Right renal pelvis (tissue), 4 donors: ENCODE measurements at regions not wholly inside any gene's neighbourhood (a gene's known extent, or its start where the extent isn't known, plus 50 kb on each side); places are given as distances from the start of the nearest gene placed in this dataset.

Experiments
- DNase-seq, 4 donors: peaks; one replicate each; pipeline ENCODE4 v3.0.0-alpha.2; 2013; ENCODE audit warnings: low read depth in 4 of 4, low spot score in 3 of 4, missing footprints in 1 of 4

DNA sequence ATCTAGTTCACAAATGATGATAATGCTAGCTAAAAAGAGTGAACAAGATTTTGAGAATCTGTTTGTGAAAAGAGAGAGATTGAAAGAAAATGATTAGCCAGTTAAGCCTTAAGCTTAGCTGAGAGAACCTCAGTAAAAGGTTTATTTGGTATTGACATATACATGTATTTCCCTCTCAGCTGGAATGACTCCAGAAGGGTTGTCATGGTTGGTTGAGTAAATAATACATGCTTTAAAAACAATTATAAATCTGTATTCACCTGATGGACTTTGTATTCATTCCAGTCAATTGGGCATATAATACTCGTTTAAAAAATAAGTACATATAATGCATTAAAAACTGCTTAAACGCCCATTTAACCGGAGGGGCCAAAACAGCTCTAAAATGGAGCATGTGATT, 181.4 kb downstream of the GRB14 start:
- DNase-seq, result no peak

DNA sequence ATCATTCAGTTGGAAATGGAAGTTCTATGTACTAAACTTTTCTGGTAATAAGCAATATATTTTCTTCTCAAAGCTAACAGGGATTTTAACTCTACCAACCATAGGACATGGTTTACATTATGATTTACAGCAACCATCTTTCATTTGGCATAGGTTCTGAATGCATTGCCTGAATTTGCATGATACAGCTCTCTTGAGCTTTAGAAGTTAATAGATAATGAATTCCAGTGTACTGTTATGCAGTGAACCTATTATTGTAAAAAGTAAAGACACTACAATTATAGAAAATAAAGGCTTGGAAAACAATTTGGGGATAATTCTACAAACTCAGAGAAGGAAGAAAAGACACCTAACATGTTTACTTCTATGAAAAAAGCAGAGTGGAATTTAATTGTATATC, 182.0 kb downstream of the GRB14 start:
- no peak for DNase-seq

DNA sequence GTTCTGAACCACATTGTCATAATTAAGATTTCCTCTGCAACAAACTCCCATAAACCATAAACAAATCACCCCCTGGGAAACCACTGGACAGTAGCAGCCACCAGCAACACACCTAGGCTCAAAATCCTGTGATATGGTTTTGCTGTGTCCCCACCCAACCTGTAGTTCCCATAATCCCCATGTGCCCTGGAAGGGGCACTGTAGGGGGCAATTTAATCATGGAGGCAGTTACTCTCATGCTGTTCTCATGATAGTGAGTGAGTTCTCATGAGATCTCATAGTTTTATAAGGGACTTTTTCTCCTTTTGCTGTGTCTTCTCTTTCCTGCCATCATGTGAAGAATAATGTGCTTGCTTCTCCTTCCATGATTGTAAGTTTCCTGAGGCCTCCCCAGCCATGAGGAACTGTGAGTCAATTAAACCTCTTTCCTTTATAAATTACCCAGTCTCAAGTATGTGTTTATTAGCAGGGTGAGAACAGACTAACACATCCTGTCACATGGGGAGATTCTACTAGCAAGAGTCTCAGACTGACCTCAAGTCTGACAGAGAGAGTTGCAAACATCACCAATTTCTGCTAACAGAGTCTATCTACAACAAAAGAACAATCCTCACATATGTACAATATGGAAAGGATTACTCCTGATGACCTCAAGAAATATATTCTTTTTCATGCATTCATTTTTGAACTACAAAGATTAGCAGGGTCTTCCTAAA, 182.6 kb downstream of the GRB14 start:
- DNase-seq, result no peak

DNA sequence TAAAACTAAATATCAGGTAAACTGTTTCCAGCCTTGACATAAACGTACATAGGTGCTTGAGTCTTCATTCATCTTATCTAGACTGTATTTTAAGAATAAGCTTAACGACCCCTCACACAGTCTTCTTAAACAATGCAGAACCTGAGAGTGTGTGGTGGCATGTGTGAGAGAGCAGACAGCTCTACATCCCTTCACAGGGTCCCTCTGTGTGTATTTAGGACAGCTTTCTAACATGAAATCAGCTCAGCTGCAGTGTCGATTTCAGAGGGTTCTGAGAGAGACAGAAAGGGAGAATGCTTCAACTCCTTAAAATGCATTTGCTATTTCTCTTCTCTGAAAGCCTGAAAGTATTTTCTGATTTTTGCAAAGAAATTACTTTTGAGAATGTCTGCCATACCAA, 185.2 kb downstream of the GRB14 start:
- no peak for DNase-seq

DNA sequence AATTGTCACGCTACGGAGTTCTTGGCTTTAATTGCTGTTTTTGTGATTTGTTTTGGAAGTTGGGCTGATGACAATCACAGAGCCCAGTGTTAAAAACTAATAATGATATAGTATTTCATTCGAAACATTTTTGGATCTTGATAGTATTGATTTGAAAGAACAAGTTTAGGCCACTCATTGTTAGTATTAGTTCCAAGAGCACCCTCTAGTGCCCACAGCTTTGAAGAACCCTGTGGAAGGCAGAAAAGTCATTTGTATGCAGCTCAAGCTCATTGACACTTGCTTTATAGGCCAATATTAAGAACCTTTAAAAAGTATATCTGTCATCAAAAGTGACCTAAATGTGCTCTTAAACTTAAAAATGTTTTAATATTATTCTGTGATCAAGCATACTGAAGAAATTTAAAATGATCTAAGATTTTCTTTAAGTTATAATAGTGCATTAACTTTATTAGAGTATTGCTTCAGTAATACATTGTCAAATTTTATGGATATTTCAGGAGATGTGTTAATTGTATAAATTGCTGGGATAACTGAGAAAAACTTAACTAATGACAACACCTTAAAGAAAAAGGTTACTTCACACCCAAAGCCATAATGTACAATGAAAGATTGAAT, 191.0 kb downstream of the GRB14 start:
- peak; percentile 5 to 18 (median 10) for DNase-seq

DNA sequence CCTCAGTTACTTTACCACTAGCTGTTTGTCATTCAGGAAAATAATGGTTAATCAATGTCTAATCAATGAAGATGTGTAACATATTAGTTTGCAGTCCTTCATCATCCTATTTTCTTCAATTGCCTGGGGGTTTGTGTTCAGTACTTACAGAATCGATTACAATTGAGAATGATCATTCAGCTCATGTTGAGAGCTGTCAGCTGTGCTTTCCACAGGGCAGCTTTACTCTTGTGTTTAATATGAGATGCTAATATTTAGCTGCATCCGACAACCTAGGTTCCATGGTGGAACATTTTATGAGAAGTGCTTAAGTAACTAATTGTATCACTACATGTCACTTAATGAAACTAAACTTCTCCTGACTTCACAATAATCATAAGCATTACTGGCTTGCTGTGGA, 191.9 kb downstream of the GRB14 start:
- DNase-seq, result no peak

DNA sequence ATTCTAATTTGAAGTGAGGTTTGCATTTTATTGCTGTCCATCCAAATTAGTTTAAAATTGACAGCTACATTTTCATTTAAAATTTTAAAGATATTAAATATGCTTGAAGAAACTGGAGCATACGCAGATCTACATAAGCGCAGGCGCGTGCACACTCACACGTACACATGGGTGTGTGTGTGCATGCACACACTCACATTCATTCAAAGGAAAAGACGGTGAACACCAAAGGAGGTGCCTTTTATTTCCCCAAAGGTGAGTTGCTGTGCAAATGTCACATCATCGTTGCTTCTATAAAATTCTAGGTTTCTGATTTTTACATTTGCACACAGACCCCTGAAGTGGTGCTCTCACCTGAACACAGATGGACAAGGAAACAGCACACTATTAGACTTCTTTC, 194.2 kb downstream of the GRB14 start:
- no peak for DNase-seq

DNA sequence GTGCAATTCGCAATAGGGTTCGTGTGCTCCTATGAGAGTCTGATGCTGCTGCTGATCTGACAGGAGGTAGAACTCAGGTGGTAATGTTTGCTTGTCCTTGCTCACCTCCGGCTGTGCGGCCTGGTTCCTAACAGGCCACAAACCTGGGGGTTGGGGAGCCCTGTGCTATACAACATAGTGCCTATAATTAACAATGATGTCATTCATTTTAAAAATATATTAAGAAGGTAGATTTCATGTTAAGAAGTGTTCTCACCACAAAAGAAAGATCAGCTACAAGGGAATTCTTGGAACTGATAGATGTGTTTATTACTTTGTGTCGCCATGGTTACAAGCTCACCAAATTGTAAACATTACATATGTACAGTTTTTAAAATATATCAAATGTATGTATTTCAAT, 200.5 kb downstream of the GRB14 start:
- DNase-seq, result no peak

DNA sequence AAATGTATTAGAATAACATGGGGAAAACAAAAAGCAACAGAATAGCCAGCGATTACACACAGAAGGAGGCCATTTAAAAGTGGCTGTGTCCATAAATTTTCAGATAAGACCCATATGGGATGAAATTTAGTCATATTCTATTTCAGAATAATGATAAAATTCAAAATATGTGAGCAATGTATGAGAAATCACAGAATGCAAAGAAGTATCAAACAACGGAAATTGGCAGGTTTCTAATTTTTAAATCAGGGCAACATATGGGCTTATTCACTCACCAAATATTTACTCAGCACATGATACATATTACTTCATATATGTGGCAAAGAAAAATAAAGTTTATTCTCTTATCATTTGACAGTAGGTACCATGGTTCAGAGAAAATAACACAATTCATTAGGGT, 208.5 kb downstream of the GRB14 start:
- no peak for DNase-seq

DNA sequence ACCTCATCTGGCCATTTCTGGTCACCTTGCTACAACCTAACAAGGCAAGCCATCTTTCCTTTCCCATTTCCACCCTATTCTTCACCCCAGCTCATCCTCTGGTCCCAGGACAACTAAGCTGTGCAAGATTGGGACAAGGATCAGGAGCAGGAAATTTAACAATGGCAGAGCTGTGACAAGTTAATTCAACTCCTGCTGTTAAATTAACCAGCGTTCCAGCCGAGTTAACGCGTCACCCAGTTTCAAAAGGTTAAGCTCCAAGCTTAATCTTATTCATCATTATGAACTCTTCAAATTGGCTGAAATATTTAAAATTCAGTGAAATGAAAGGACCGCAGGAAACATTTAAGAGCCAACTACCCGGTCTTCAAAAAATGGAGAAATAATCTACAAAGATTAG, 231.9 kb downstream of the GRB14 start:
- DNase-seq, result no peak

DNA sequence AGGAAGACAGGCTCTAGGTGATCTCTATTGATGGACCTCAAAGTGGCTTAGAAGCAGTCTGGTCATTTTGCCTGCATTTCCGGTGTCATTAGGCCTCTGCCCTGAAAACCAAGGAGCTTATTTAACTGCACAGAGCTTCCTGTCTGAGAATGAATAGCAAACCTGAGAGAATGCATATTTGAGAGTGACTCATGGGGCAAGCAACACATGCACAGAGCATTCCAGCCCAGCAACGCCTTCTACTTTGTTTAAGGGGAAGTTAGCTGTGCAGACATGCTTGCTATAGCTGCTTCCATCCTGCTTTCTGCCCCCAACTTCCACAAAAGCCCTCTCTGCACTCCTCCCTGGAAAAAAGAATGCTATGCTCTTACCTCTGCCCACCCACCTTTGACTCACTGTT, 232.8 kb downstream of the GRB14 start:
- DNase-seq, result peak in 2 of 4 donors; percentile 3 to 5

DNA sequence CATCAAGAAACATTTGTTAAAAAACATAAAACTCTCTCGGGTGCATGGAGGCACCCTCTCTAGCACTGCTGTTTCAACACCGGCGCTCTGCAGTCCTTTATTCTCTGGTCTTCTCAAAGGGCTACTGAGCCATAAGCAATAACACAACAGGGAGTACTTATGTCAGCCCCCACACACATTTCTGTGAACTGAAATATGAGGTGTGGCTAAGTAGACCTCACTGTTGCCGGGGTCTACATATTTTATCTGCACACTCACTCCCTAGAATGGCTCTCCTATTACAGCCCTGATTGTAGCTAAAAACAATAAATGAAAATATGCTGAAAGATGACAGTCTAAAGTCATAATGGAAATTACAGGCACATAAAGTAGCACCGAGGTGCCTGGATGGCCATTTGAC, 235.1 kb downstream of the GRB14 start:
- no peak for DNase-seq

DNA sequence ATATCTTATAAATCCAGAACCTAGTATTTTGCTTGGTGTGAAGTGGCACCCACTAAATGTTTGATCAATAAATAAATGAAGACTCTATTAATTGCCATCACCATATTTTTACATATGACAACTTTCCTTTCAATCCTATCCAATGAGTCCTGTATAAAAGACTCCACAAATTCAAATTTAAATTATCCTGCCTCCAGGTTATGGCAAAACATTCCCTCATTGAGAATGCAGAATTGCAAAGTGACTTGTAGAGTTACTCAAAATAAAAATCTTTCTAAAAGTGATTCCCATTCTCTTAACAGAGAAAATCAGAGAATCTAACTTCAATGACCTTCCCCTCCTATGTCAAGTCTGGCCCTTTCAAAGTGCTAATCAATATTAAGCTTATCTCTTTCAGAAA, 236.8 kb downstream of the GRB14 start:
- DNase-seq, result no peak

DNA sequence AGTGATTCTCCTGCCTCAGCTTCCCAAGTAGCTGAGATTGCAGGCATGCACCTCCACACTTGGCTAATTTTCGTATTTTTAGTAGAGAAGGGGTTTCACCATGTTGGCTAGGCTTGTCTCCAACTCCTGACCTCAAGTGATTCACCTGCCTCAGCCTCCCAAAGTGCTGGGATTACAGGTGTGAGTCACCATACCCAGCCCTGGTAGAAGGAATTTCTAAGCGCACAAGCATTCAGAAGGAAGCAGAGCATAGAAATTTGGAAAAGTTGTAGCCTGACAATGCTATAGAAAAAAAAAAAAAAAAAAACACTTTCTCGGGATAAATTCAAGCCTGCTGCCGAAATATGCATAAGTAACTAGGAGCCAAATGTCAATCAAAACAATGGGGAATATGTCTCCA, 249.4 kb downstream of the GRB14 start:
- DNase-seq, result no peak

DNA sequence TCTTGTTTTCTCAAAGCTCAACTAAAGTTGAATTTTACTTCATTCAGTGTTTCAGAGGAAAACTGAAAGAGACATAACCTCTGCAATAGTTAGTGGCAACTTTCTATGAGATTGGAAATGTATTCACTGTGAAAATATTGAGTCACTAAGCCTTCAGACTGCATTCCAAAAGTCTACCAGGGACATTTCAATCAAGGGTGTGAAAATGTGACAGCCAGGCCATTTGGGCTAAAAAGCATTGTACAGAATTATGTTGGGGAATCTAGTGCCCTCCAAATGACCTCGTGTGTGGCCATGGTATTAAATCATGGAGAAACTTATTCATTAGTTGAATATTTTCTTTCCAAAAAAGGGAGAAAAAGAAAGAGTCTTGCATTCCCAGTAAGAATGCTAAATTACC, 251.9 kb downstream of the GRB14 start:
- no peak for DNase-seq

DNA sequence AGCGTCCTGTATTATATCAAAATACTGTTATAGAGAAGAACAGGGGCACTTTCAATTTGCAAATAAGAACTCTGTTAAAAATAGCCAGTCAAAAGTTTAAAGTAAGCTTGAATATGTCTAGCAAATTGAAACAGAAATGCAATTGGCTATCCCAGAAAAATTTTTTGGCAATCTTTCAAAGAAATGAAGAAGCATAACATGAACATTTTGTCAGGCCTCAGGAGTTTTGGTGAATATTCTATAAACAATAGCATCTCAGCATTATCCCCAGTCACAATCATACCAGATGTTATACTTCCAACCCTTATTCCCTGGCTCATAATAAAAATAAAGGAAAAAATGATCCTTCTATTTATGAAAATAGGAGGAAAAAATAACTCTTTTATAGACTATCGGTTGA, 252.4 kb downstream of the GRB14 start:
- no peak for DNase-seq

DNA sequence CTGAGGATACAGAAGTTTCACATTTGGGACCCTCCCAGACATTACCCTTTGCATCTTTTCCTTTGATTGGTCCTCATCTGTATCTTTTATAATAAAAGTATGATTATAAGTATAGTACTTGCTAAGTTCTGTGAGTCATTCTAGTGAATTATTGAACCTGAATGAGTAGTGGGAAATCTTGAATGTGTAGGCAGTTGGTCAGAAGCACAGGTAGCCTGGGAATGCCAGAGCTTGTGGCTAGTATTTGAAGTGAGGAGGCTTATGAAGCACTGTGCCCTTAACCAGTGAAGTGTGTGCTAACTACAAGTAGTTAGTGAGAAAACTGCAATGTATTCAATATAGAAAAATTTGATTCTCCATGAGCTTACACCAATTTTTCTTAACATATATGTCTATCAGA, 257.6 kb downstream of the GRB14 start:
- DNase-seq, result no peak

DNA sequence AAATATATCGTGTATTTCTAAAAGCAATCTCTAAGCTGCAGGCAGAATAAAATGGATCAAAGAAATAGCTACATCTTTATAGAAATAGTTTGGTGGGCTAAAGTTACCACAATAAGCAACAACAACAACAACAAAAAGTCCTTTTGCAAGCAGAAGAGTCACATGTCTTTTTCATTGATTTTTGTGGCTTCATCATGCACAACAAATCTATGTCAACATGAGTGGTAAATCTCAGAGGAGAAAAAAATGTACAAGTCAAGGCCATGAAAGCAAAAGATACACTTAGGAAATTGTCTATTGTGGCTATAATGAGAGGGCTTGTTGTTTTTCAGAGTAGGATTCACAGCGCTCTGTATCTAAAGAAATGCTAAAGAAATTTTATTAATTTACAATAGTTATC, 269.7 kb downstream of the GRB14 start:
- no peak for DNase-seq

DNA sequence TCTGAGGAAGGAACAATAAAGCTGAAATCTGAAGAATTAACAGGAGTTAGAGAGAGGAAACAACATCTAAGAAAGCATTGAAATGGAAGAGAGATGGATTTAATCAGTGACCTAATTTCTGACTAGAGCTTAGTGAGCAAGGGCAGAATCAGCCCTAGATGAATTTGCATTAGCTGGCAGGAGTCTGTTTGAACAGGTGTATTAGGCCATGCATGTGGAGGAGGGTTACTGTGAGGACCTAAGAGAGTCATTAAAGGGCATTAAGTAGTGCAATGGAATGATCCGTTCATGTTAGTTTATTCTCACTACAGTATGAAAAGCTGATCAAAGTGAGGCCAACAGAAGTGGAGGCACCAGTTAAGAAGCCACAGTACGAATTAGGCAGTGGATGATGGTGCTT, 285.3 kb downstream of the GRB14 start:
- no peak for DNase-seq

DNA sequence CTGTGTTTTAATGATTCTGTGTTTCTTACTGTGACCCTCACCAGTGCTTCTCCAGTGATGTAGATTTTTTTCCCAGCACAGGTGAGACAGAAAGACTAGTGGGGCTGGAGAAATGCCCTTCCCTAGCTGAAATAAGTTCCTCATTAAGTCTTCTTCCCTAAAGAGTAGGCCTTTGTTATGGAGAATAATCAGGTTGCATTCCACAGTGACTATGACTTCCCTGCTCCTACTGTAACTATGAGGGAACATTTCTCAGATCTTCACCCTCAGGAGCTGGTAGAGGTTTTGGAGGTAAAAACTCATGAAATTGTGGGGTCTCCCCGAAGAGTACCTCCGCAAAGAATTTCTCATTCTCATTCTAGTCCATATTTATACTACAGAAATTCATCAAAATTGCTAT, 286.2 kb downstream of the GRB14 start:
- DNase-seq, result no peak

DNA sequence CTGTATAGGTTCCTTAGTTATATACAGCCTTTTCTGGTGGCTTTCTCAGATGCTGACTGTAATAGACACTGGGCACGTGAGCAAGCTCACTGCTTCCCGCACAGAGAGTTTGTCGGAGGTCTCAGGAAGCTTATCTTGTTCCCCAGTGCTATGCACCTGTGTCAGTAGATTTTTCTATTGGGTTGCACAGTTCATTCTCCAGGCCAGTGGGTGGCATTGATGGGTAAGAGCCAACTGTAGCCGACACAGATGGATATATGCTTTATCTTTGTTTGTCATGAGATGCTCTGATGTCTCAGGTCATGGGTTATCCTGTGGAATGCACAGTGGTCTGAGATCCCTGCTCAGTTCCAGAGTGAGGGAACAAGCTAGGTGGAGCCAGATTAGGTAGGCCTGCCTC, 293.0 kb downstream of the GRB14 start:
- no peak for DNase-seq

DNA sequence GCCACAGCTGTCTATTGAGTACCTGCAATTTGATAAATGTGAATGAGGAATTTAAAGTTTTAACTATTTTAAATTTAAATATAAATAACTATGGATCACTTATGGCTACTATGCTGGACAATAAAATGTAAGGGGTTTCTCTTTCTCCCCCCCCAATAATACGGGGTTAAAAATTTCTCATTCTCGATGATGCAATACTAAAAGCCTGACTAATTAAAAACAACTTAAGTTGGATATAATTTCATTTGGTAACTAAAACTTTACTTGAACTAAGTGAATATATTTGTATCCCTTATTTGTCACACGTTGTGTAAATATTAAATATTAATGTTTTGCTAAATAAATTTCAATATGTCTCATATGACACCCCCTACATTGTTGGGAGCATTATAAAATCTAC, 297.3 kb downstream of the GRB14 start:
- no peak for DNase-seq

DNA sequence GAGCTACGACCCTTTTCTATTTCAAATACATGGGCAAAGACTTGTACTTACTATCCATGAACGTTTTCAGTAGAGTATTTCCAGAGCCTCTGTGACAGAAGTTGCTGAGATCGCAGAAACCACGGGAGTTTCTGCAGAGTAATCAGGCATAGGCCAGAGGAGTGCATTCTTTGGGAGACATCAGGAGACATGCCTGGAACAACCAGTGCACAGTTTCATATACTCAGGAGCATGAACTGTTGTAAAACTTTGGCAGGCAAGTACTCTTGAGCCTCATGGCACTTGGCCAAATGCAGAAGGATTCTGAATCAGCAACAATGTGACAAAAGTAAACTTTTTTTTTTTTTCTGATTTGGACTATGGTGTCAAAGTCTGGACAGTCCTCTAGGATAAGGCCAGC, 307.1 kb downstream of the GRB14 start:
- DNase-seq, result peak in 1 of 4 donors; percentile 5
